K562 (cell line): ENCODE measurements at regions not wholly inside any gene's neighbourhood (a gene's known extent, or its start where the extent isn't known, plus 50 kb on each side); places are given as distances from the start of the nearest gene placed in this dataset.

Experiments used
- ATAC-seq: fragments of 200-7000 bp; cut with Tn5 transposase; 3 replicates; pipeline ENCODE4 v1.9.1; 2020; ENCODE audit warnings: moderate library complexity
- BruUV-seq: library from RNA; stranded (reverse); fragments of 400-500 nt; replicated peaks from 2 replicates; lab custom pipeline; 2021; lab: Mats Ljungman, UMichigan
- CTCF ChIA-PET: fragments of 300-600 bp; formaldehyde crosslinking; extraction: SDS; loops from one replicate; lab custom pipeline; 2021; ENCODE audit warnings: low intra/inter-chr PET ratio; lab: Yijun Ruan, JAX
- POLR2A ChIA-PET: fragments of 300-600, 350-650 bp; sonication (Branson Sonifier 250); formaldehyde crosslinking; extraction: SDS; loops from one replicate; lab custom pipeline; 2021; ENCODE audit warnings: antibody characterized with exemption, inconsistent platforms; lab: Yijun Ruan, JAX
- DNase-seq, 4 experiments: peaks; one replicate each; pipeline versions ENCODE4 v3.0.0 to v3.0.0-alpha.2; 2011 to 2018; ENCODE audit warnings: low spot score in 3 of 4, mixed read lengths in 3 of 4; ENCODE audit errors: extremely low read depth in 1 of 4
- FAIRE-seq: peaks from 2 replicates; lab custom pipeline; 2011; peaks lifted over from hg19 to GRCh38; lab: Jason Lieb, UNC
- H2AFZ ChIP-seq: 2 replicates; pipeline ENCODE4 v1.6.0; 2011; ENCODE audit warnings: low read depth, low read length, control low read depth, inconsistent platforms
- H3K27ac ChIP-seq: fragments of 200-600 bp; 3 replicates; pipeline ENCODE4 v1.8.0; 2011; ENCODE audit warnings: low read depth, mild to moderate bottlenecking, control low read depth, inconsistent platforms, low read length, moderate library complexity, mixed read lengths; ENCODE audit errors: extremely low read depth
- H3K27me3 ChIP-seq, 2 experiments: fragments of 300-600 bp in 1 of 2; 2 replicates in 1 of 2; 3 replicates in 1 of 2; pipeline versions ENCODE4 v1.6.0 to v1.8.0; 2011; ENCODE audit warnings: inconsistent platforms in 2 of 2, low read length in 2 of 2, mild to moderate bottlenecking in 1 of 2, mixed read lengths in 1 of 2, moderate library complexity in 1 of 2; ENCODE audit not compliant: control insufficient read depth in 2 of 2, insufficient read depth in 2 of 2
- H3K36me3 ChIP-seq: fragments of 300-600 bp; 3 replicates; pipeline ENCODE4 v1.8.0; 2011; ENCODE audit warnings: mild to moderate bottlenecking, low read length, inconsistent platforms; ENCODE audit not compliant: control insufficient read depth, insufficient read depth
- H3K4me1 ChIP-seq, 2 experiments: fragments of 200-600 bp in 1 of 2; replicated peaks in 1 of 2; 2 replicates in 1 of 2; 3 replicates in 1 of 2; pipeline versions ENCODE4 v1.5.1 to v1.8.0; 2011; ENCODE audit warnings: inconsistent platforms in 2 of 2, low read length in 2 of 2, mild to moderate bottlenecking in 1 of 2, mixed read lengths in 1 of 2, moderate library complexity in 1 of 2; ENCODE audit not compliant: control insufficient read depth in 2 of 2, insufficient read depth in 2 of 2
- H3K4me2 ChIP-seq: 2 replicates; pipeline ENCODE4 v1.6.1; 2011; ENCODE audit warnings: low read length, control low read depth, inconsistent platforms, mixed read lengths; ENCODE audit not compliant: insufficient read depth
- H3K4me3 ChIP-seq: fragments of 200-600 bp; sonication (generic), shearing (Covaris generic); 2 replicates; pipeline ENCODE4 v1.5.1; 2016; ENCODE audit warnings: control low read depth, inconsistent platforms
- H3K79me2 ChIP-seq: fragments of 200-600 bp; 3 replicates; pipeline ENCODE4 v1.8.0; 2011; ENCODE audit warnings: low read length, inconsistent platforms; ENCODE audit not compliant: control insufficient read depth, insufficient read depth
- H3K9ac ChIP-seq, 2 experiments: 2 replicates each; pipeline versions ENCODE4 v1.6.0 to v1.6.1; 2011; ENCODE audit warnings: low read depth in 2 of 2, low read length in 2 of 2, control low read depth in 1 of 2, inconsistent platforms in 1 of 2, mild to moderate bottlenecking in 1 of 2, mixed read lengths in 1 of 2; ENCODE audit not compliant: insufficient read depth in 1 of 2
- H3K9me1 ChIP-seq: one replicate; pipeline ENCODE4 v1.6.0; 2011; ENCODE audit warnings: inconsistent platforms, mild to moderate bottlenecking, low read length, moderate library complexity; ENCODE audit not compliant: control insufficient read depth, insufficient read depth
- H3K9me3 ChIP-seq: replicated peaks from 2 replicates; pipeline ENCODE4 v1.5.1; 2011; ENCODE audit warnings: low read depth, low read length, inconsistent platforms; ENCODE audit not compliant: control insufficient read depth, insufficient read depth
- H4K20me1 ChIP-seq: replicated peaks from 2 replicates; pipeline ENCODE4 v1.6.1; 2011; ENCODE audit warnings: low read length, inconsistent platforms, mixed read lengths; ENCODE audit not compliant: control insufficient read depth, insufficient read depth
- CHCHD3 ChIP-seq: fragments of 250-450 bp; sonication (Bioruptor Pico); IDR thresholded peaks from 2 replicates; pipeline ENCODE4 v2.1.2; 2022; ENCODE audit warnings: mild to moderate bottlenecking
- FOXJ2 ChIP-seq: fragments of 200-800 bp; sonication (Bioruptor generic); IDR thresholded peaks from 2 replicates; pipeline ENCODE4 v1.6.1; 2016; ENCODE audit warnings: missing genetic modification characterization, missing compliant biosample characterization
- GTF2F1 ChIP-seq: IDR thresholded peaks from 2 replicates; pipeline ENCODE4 v1.6.1; 2011; ENCODE audit warnings: low read depth, low read length, improper control_type of control experiment
- HDAC3 ChIP-seq: fragments of 450-650 bp; IDR thresholded peaks from 2 replicates; pipeline ENCODE4 v1.6.1; 2018; ENCODE audit warnings: borderline replicate concordance, mild to moderate bottlenecking, moderate library complexity; ENCODE audit not compliant: partially characterized antibody
- KAT2B ChIP-seq: IDR thresholded peaks from one replicate; pipeline ENCODE4 v1.6.1; 2012; ENCODE audit warnings: low read depth, mild to moderate bottlenecking, control low read depth, inconsistent platforms, low read length, moderate library complexity
- KDM2B ChIP-seq: fragments of 250-450 bp; sonication (Bioruptor Pico); IDR thresholded peaks from 2 replicates; pipeline ENCODE4 v1.8.0; 2021; ENCODE audit warnings: mild to moderate bottlenecking, moderate library complexity
- NFYB ChIP-seq: IDR thresholded peaks from 2 replicates; pipeline ENCODE4 v1.6.1; 2011; ENCODE audit warnings: mild to moderate bottlenecking, moderate library complexity; ENCODE audit not compliant: insufficient read length; ENCODE audit errors: extremely low read depth
- NR3C1 ChIP-seq: sonication (generic); formaldehyde crosslinking; IDR thresholded peaks from 2 replicates; pipeline ENCODE4 v1.8.1; 2022; ENCODE audit warnings: missing genetic modification reagents
- SETDB1 ChIP-seq: IDR thresholded peaks from one replicate; pipeline ENCODE4 v1.6.1; 2012; ENCODE audit warnings: low read length, control low read depth, inconsistent platforms
- SMAD3 ChIP-seq: fragments of 450-650 bp; formaldehyde crosslinking; conservative IDR thresholded peaks from 2 replicates; pipeline ENCODE4 v1.4.0; 2020; ENCODE audit warnings: mild to moderate bottlenecking
- ZBTB17 ChIP-seq: fragments of 450-650 bp; formaldehyde crosslinking; IDR thresholded peaks from 2 replicates; pipeline ENCODE4 v1.4.0; 2020; ENCODE audit warnings: mild to moderate bottlenecking
- ZNF830 ChIP-seq: fragments of 250-450 bp; sonication (Bioruptor Pico); IDR thresholded peaks from 2 replicates; pipeline ENCODE4 v1.5.0; 2021; ENCODE audit warnings: mild to moderate bottlenecking
- WGBS: fragments of 100-300 bp; shearing (Covaris generic); methylation state at CpG from one replicate; pipeline ENCODE4 v1.1.6; 2016; ENCODE audit warnings: low coverage, mixed read lengths; ENCODE audit not compliant: insufficient coverage; ENCODE audit errors: missing lambda C conversion rate; 5-methylcytosine and 5-hydroxymethylcytosine counted together
- in situ Hi-C: fragments of 300-500 bp; cut with MboI; formaldehyde crosslinking; loops from 4 replicates; pipeline ENCODE4 v1.15.0; 2018; ENCODE audit warnings: inconsistent platforms, mixed read lengths
- intact Hi-C: fragments of 100-400 bp; cut with micrococcal nuclease; formaldehyde crosslinking; loops from 2 replicates; pipeline ENCODE4 v1.14.2; 2022
- TF ChIP-seq, protein P1 (sequence below): fragments of 450-650 bp; formaldehyde crosslinking; IDR thresholded peaks from 2 replicates; pipeline ENCODE4 v1.4.0; 2020; ENCODE audit warnings: mild to moderate bottlenecking, mixed read lengths

DNA sequence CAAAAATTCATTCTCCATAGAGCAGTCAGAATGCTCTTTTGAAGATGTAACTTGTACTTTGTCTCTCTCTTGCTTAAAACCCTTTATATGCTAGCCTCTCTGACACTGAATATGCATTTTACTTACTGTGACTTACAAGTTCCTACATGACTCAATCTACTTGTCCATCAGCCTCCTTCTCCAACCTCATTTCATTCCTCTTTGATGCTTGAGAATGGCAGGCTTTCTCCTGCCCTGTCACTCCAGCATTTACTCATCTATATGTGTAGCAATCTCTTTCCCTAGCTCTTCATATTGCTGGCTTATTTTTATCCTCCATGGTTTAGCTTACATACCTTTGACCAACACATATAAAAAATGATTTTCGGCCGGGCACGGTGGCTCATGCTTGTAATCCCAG lies 561.9 kb downstream of the CCER1 start:
- Histone ChIP-seq H3K4me3 (no peak overlapping the region), H3K27me3 (no peaks in the 10 kb centered on the region), H4K20me1 (no peaks in the 10 kb centered on the region), H3K4me2 (no peak overlapping the region), H3K79me2 (no peaks in the 10 kb centered on the region), H3K9me1 (no peaks in the 10 kb centered on the region), H3K36me3 (no peaks in the 10 kb centered on the region), H3K9ac (no peak overlapping the region), H2AFZ (no peak overlapping the region), H3K27ac (no peak overlapping the region), H3K9me3 (peaks cover 3% of the 10 kb centered on the region; the same call in 1 of the 2 replicates), H3K4me1 (no peaks in the 10 kb centered on the region)
- ChIA-PET CTCF (no interaction called here), POLR2A (no interaction called here)
- in situ Hi-C loops (no loop called here), intact Hi-C loops (no loop called here)
- FAIRE-seq (no peak), DNase-seq (no peak), ATAC-seq (no peak)
- BruUV-seq = no TSS peak
- WGBS = 2% methylated on average over 3 of the region's 3 CpGs
- TF ChIP-seq KAT2B = no peak
- TF ChIP-seq KDM2B = no peak
- no peak for TF ChIP-seq ZBTB17 (CRISPR knock-in tag)
- TF ChIP-seq ZNF830 (CRISPR knock-in tag) = no peak
- no peak for TF ChIP-seq SETDB1
- TF ChIP-seq NFYB = no peak
- TF ChIP-seq FOXJ2 (tag) = no peak
- TF ChIP-seq SMAD3 = no peak
- no peak for TF ChIP-seq GTF2F1
- TF ChIP-seq, protein P1, sequence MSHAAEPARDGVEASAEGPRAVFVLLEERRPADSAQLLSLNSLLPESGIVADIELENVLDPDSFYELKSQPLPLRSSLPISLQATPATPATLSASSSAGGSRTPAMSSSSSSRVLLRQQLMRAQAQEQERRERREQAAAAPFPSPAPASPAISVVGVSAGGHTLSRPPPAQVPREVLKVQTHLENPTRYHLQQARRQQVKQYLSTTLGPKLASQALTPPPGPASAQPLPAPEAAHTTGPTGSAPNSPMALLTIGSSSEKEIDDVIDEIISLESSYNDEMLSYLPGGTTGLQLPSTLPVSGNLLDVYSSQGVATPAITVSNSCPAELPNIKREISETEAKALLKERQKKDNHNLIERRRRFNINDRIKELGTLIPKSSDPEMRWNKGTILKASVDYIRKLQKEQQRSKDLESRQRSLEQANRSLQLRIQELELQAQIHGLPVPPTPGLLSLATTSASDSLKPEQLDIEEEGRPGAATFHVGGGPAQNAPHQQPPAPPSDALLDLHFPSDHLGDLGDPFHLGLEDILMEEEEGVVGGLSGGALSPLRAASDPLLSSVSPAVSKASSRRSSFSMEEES (CRISPR knock-in tag) = no peak
- no peak for TF ChIP-seq CHCHD3
- no peak for TF ChIP-seq HDAC3
- no peak for TF ChIP-seq NR3C1 (CRISPR knock-in tag)
